GM21717 (cell line): ENCODE measurements at regions not wholly inside any gene's neighbourhood (a gene's known extent, or its start where the extent isn't known, plus 50 kb on each side); places are given as distances from the start of the nearest gene placed in this dataset.

Source experiments
- ATAC-seq: cut with Tn5 transposase; IDR thresholded peaks from one replicate; pipeline ENCODE4 v1.9.1; 2021; ENCODE audit warnings: mild to moderate bottlenecking, moderate library complexity; ENCODE audit not compliant: unreplicated experiment

- no peak for ATAC-seq
These were observed 391.5 kb downstream of the IRS1 start for GRCh38 chr2:226408141-226408540.

GRCh38 chr2:226407135-226407534 is 392.5 kb downstream of the IRS1 start:
- no peak for ATAC-seq

- ATAC-seq = no peak
These were observed 394.2 kb downstream of the IRS1 start for GRCh38 chr2:226405465-226405864.

GRCh38 chr2:226403369-226403768 is 396.3 kb downstream of the IRS1 start:
- no peak for ATAC-seq

- ATAC-seq = no peak
These were observed 400.6 kb downstream of the IRS1 start for GRCh38 chr2:226399006-226399405.

GRCh38 chr2:226398580-226398979 is 401.0 kb downstream of the IRS1 start:
- no peak for ATAC-seq

GRCh38 chr2:226396541-226396940 is 403.1 kb downstream of the IRS1 start:
- ATAC-seq = no peak

- no peak for ATAC-seq
These were observed 412.1 kb downstream of the IRS1 start for GRCh38 chr2:226387499-226387942.

- no peak for ATAC-seq
These were observed 416.2 kb downstream of the IRS1 start for GRCh38 chr2:226383461-226383860.

- no peak for ATAC-seq
These were observed 418.9 kb downstream of the IRS1 start for GRCh38 chr2:226380679-226381078.

- no peak for ATAC-seq
These were observed 420.6 kb downstream of the IRS1 start for GRCh38 chr2:226378753-226379705.

- ATAC-seq = no peak
These were observed 423.0 kb downstream of the IRS1 start for GRCh38 chr2:226376516-226377180.

- ATAC-seq = no peak
These were observed 432.7 kb downstream of the IRS1 start for GRCh38 chr2:226366920-226367319.

GRCh38 chr2:226364217-226364616 is 435.4 kb downstream of the IRS1 start:
- no peak for ATAC-seq

- ATAC-seq = no peak
These were observed 436.6 kb downstream of the IRS1 start for GRCh38 chr2:226362980-226363379.

- no peak for ATAC-seq
These were observed 439.0 kb downstream of the IRS1 start for GRCh38 chr2:226360658-226361057.

GRCh38 chr2:226358688-226359087 is 440.9 kb downstream of the IRS1 start:
- no peak for ATAC-seq

GRCh38 chr2:226357816-226358215 is 441.8 kb downstream of the IRS1 start:
- ATAC-seq = no peak

GRCh38 chr2:226355600-226355999 is 444.0 kb downstream of the IRS1 start:
- ATAC-seq = no peak

- no peak for ATAC-seq
These were observed 445.2 kb downstream of the IRS1 start for GRCh38 chr2:226354434-226354833.

GRCh38 chr2:226352941-226353560 is 446.6 kb downstream of the IRS1 start:
- ATAC-seq = no peak

GRCh38 chr2:226351711-226352110 is 447.9 kb downstream of the IRS1 start:
- ATAC-seq = no peak
